T-helper 1 cell (primary cell): ENCODE measurements at regions not wholly inside any gene's neighbourhood (a gene's known extent, or its start where the extent isn't known, plus 50 kb on each side); places are given as distances from the start of the nearest gene placed in this dataset.
"Not testable (repeated sequence)": the region's sequence is repeated elsewhere in the genome, so short reads cannot be mapped to it uniquely, and the experiment has no call there.

Experiments
- DNase-seq, 5 donors: peaks; one replicate each; pipeline ENCODE4 v3.0.0-alpha.2; 2012 to 2020

DNA sequence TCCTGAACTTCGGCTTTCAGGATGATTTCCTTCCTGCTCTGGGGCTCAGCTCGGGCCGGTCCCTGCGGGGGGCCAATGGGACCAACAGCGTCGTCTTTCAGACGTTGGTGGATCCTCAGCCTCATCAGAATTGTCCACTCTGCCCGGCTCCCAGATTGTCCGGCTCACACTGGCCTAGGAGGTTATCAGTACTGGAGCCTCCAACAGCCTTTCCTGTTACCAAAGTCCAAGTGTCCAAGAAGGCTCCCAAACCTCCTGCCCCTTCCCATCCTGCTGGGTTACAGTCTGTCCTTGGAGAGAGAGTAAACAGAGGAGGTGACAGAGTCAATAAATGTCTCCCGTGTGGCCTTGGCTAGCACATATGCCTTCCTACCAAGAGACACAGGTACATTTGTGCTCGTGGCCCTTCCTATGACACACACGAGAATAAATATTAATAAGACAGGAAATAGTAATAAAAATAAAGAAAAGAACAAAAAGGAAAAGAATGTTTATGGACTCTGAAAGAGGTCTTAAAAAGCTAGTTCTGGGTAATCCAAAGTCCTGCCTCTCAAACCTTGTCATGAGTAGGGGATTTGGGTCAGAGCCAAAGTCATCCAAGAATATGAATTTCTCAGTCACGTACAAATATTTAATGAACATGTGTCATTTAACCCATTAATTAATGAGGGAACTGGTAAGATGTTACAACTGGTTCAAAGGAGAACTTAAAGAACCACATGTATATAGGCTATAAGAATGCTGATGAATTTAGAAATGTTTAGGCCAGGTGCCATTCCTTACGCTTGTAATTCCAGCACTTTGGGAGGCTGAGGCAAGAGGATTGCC, 80.8 kb upstream of the SLC2A1 start:
- DNase-seq: no peak

DNA sequence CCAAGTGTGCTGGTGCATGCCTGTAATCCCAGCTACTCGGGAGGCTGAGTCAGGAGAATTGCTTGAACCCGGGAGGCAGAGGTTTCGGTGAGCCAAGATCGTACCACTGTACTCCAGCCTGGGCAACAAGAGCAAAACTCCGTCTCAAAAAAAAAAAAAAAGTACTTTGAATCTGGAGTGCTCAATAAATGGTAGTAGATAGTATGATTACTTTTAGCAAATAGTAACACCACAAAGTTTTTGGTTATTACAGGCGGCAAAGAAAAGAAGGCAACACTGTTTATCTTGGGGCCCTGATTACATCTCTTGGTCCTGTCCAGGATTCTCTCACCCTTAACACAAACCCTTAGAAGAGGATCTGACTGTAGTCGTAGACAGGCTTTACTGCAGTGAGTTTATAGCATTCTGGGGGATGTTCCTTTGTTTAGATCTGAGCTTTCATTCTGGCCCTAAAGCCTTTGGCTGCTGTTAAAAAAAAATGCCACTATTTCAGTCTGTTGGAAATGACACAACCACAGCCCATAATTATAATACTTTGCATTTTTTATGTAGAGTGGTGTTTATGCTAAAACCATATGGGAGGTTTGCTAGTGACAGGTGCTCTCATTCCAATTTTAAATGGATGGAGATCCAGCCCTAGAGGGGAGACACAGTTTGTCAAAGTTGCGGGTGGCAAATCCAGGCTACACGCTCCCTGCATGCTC, 79.7 kb upstream of the SLC2A1 start:
- DNase-seq: no peak

DNA sequence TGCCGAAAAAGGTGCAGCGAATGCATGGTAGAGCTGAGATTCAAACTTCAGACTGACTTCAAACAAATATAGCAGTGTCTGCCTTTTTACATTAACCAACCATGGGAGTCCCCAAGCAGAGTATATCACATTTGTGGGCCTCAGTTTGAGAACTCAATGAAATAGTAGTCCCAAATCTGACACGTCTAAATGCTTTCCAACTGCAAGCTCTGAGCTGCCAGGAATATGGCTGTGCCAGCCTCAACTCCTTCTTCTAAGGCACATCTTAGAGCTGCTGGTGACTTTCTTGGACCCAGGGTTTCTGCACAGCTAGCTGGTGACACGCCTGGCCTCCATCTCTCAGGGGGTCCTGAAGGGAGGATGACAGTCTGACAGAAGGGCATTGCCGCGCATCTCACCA, 78.8 kb upstream of the SLC2A1 start:
- DNase-seq: no peak

DNA sequence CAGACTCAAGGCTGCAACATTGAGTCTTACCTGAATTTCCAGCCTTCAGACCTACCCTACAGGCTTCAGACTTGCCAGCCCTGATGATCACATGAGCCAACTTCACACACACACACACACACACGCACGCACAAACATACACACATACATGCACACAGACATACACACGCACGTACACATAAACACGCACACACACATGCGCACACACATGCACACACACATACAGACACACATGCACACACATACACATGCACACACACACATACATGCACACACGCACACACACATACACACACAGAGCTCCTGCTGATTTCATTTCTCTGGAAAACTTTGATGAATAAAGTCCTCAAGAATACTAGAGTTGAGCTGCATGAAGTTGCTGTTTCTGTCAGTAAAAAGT, 78.3 kb upstream of the SLC2A1 start:
- no peak for DNase-seq

DNA sequence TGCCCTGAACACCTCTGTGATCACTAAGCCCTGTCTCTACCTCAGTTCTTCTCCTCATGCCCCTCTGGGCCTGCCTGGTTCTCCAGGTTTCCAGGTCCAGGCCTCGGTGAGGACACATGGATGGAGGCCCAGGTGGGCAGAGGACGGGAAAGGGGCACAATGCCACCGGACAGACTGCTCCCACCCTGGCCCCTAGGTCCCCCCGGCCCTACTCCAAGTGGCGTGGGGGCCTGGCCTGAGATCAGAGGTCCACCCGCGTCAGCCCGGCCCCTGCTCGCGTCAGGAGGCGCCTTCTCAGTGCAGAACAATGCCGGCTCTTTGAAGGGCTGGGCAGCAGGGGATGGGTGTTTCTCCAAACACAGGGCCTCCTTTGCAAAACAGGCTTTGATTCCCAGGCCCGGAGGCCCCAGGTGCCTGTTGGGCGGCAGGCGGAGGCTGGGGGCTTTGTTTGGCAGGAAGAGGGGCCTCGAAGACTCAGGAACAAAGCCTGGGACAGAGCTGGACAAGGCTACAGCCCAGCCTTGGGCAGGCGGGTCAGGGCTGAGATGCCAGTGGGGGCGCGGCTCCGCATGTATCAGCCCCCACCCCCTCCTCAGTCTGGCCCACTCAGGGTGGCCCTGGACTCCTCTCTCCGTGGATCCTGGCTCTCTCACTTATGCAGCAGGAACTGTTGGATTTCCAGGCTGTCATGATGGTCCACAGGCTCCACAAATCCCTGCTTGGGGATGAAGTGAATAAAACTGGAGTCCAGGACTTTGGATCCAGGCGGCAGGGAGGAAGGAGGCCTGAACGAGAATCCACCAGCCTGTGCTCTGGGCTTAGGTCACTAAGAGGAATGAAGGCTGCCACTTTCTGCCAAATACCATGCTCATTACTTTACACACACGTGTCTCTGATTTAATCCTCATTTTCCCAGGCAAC, 77.4 kb upstream of the SLC2A1 start:
- no peak for DNase-seq

DNA sequence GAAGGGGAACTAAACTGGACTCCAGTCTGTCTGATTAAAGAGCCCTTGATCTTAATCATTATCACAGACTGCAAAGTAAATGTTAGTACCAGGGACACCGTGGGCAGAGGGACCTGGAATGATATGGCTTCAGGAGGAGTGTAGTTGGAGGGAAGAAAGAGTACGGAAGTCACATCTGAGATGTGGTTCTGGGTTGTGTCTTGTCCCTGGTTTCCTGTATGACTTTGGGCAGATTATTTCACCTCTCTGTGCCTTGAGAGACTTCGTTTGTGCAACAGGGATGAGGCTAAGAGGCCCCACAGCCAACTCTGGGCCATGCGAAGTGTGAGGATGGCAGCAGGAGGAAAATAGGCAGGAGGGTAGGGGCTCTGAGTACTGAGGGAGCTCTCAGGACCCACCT, 76.1 kb upstream of the SLC2A1 start:
- DNase-seq: peak in 1 of 5 donors; percentile 35

DNA sequence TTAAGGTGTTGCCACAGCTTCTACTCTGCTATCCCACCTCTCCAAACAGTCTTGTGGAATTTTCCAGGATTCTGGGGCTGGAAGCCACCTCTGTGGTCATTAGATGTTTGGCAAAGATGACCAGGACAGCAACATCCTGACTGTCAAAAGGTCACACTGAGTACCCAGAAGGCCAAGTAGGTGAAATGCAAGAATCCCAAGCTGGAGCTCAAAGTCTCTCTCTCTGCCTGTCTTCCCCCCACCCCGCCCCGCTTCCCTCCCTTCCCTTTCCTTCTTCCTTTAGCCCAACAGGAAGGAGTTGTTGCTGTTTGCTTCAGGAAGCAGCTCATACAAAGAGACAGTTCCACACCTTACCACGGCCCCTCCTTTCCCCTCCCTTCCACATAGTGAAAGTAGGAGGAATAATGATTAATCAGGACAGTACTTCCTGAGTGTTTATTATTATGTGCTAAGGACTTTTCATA, 75.6 kb upstream of the SLC2A1 start:
- DNase-seq: no peak

DNA sequence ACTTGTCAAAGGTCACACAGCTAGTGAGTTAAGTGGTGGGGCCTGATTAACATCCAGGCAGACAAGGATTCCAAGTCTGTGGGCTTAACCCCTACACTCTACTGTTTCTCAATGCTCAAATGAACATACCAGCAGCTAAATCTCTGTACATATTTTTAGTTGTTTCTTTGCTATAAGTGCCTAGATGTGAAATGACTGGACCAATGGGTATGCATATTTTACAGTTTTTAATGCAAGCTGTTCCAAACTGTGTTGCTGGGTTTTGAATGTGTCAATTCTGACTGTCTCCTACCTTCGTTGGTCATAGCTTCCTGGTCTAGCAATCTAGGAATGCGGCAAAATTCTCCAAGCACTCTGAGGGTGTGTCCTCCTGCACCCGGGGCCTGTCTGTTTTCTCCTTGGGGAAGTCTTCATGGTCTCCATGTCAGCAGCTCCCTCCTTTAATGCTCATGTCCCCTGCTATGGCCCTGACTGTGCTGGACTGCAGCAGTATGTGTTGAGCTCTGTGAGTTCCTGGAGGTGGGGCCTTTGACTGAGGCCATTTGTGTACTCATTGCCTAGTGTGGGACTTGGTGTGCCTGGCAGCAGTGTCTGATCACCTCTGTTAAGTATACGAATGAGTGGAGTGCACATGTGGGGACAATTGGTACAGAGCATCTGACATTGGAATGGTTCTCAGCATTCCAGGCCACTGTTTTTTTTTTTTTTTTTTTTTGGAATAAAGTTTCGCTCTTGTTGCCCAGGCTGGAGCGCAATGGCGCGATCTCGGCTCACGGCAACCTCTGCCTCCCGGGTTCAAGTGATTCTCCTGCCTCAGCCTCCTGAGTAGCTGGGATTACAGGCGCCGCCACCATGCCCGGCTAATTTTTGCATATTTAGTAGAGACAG, 72.9 kb upstream of the SLC2A1 start:
- no peak for DNase-seq

DNA sequence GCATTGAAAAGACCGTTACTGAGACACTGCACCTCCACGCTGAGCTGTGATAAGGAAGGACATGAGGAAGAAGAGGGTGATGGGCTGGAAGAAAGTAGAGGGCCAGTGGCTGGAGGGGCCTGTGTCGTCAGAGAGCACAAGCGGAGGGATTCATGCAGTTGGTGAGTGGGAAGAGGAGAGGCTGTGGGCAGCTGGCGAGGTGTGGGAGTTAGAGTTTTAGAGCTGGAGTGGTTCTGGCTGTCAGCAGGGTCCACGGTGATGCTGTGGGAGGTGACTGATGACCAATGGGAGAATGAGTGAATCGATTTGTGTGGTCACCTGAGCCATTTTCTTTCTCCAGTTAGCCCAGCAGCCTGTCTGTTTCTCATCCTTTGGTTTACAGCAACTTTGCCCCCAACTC, 66.2 kb upstream of the SLC2A1 start:
- DNase-seq: no peak

DNA sequence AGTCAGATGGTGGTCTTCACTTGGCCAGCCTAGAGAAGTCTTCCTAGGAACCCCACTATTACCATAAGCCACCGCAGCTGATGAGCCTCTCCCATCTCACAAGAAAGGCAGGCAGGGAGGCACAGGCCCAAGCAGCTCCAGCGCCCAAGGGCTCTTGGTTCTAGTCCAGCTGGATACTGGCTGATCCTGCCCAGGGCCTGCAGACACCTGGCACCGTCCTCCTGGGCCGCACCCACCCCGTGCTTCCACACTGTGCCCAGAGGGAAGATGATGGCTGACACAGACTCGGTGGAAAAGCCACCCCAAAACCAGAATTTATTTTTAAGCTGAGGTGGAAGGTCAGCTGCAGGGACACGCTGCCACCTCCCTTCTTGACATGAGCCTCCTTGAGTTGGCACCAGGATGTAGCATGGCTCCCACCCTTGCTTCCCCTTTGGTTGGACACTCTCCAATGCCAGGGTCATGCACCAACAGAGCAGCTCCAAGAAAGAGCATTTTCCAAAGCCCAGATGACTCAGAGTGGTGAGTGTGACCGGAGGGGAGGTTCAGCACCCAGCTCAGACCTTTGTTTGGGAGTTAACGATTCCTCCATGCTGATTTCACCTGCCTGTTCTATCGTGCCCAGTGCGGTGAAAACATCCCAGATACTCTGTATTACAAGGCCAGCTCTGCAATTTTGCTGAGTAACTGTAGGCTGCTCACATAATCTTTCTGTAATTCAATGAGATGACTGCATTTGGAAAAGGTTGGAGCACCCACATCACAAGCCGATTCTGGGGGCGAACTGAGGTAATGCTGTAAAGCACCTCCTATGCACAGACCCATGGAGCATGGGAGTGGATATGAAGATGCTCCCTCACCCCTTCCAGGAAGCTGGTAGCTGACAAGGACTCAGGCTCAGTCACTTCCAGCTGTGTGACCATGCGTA, 63.1 kb upstream of the SLC2A1 start:
- no peak for DNase-seq

DNA sequence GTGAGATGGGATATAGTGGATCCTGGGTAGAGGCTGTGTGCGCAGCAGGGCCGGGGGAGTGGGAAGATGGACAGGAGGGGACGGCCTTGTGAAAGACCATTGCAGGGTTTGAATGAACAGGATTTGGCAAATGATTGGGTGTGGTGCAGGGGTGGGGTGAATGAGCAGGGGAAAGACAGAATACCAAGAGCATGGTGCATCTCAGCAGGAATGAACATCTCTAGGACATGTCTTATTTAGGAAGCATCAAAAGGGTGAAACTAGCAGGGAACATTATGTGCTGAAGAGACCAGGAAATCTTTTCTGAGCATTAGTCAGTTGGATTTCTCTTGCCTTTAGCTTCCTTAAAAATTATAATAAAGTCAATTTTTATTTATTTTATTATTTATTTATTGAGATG, 60.6 kb upstream of the SLC2A1 start:
- no peak for DNase-seq

DNA sequence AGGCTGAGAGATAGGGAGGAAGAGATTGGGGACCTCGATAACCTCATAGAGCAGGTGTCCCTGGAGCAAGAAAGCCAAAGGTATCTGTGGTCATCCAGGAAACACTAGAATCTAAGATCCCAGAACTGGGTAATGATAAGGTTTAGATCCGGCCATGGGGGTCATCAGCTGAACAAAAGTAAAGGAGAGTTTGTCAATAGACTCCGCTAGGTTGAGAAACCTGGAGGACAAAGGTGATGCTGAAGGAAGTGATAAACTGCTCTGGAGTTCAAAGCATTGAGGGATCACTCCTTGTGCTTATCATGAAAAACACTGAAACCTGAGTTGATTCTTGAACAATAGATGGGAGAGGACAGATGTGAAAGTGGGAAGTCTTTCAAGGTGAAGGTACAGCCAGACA, 59.5 kb upstream of the SLC2A1 start:
- DNase-seq: no peak

DNA sequence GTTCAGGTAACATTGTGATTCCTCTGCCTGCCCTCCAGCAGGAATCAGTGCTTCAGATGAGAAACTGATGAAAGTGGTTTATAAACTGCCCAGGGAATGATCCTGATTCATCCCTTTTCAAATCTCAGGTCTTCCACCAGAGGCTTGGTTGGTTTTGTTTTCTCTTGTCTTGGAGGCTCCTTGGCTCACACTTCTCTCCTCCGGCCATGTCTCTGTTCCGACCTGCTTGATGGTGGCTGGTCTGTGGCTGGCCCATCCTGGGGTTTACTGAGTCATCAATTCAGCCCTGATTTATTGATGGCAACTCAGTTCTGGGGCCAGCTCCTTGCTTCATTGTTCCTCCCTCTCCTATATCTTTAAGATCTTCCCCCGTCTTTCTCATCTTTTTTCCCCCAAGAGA, 56.6 kb upstream of the SLC2A1 start:
- DNase-seq: no peak

DNA sequence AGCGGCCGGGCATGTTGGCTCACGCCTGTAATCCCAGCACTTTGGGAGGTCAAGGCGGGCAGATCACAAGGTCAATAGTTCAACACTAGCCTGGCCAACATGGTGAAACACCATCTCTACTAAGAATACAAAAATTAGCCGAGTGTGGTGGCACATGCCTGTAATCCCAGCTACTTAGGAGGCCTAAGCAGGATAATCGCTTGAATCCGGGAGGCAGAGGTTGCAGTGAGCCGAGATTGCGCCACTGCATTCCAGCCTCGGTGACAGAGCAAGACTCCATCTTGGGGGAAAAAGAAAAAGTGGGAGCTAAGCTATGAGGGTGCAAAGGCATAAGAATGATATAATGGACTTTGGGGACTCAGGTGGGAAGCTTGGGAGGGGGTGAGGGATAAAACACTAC, 55.9 kb upstream of the SLC2A1 start:
- DNase-seq: not testable (repeated sequence)

DNA sequence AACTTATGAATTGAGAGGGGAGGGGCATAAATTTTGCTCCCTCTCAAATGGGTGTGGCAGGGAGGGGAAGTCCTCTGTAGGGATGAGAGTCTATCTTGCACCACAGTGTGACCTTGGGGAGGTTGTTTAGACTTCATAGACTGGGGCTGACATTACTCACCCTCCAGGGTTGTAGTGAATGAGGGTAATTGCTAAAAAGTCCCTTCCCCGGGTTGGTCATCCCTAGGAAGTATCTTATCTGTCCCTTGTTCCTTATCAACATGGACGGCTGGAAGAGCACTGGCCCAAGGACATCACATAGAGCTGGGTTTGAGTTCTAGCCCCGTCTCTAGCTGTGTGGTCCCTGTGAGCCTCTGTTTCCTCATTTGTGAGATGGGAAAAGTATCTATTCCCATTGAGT, 52.4 kb upstream of the SLC2A1 start:
- DNase-seq: no peak

DNA sequence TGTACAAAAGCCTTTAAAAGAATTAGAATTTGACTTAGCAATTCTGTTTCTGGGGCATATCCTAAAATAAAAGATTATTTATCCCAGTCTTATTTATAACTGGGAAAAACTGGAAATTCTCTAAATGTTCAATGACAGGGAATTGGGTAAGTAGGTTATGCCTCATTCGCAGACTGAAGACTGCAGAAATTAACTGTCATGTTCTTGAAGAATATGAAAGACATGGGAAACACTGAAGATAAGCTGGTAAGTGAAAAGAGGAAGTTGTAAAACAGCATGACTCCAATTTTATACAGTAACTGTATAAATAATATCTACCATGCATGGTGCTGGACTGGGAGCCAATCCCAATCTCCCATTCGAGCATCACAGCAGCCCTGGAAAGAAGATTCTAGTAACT, 50.6 kb upstream of the SLC2A1 start:
- DNase-seq: no peak

DNA sequence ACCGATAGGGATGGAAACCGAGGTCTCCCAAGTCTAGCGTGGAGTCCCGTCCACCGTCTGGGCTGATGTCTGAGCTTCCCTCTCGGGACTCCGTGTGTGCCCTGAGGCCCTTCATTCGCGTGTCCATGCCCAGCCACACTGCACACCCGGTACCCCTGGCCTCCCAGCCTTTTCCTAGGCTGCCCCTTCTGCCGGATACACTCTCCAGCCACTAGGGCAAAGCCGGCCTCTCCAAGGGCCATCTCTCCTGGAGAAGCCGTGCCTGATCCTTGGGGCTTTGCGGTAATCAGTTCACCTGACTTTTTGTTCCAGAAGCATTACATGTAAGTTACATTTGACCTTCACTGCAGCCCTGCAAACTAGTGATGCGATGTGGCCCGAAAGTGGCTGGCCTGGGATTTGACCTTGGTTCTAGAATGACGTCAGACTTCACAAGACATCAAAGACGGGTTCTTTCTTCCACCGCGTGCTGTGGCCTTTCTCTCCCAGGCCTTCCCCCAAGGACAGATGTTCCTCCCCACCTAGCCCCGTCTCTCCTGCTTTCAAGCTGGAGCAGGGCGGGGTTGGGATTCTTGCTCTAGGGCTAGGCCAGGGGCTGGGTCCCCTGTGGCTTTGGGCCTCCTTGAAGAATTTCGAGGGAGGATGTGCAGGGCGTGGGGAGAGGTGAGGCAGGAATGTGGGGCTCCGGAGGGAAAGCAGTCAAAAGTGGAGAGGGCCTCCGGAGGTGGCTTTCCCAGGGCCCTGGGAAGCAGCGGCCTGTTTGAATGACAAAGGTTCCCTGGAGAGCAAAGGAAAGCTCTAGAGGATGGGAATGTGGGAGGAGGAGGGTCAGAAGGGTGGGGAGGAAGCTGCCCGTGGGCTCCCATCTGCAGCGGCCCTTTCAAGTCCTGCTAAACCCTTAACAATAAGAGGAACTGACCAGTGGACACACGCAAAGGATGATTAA, 49.7 kb upstream of the SLC2A1 start:
- no peak for DNase-seq
